ENCODE measurements at regions not wholly inside any gene's neighbourhood (a gene's known extent, or its start where the extent isn't known, plus 50 kb on each side); places are given as distances from the start of the nearest gene placed in this dataset.
"Not testable (repeated sequence)": the region's sequence is repeated elsewhere in the genome, so short reads cannot be mapped to it uniquely, and the experiment has no call there.

- H3K4me3 ChIP-seq: no peak overlapping the region
- TF ChIP-seq POLR2AphosphoS5 (IDR thresholded peaks at IDR 0.05; ENCODE audit: borderline replicate concordance, low read depth, low read length): no peak
- no peak for TF ChIP-seq EZH2 (IDR thresholded peaks at IDR 0.05)
- no peak for TF ChIP-seq FOXP2 (optimal IDR thresholded peaks at IDR 0.05; ENCODE audit: control extremely low read depth, extremely low read length, insufficient read depth)
- H3K27ac ChIP-seq: no peak overlapping the region
- DNase-seq (ENCODE audit: low read depth, low spot score): no peak
- H3K36me3 ChIP-seq (ENCODE audit: insufficient read depth, low read length): no peaks in the 10 kb centered on the region
- H3K9ac ChIP-seq (ENCODE audit: insufficient read length): no peak overlapping the region
- H3K9me3 ChIP-seq (ENCODE audit: low read depth, low read length): no peaks in the 10 kb centered on the region
Measured at GRCh38 chr2:184993746-184994145, 395.4 kb downstream of the ZNF804A start.

- Histone ChIP-seq H3K27ac (no peak overlapping the region), H3K9ac (ENCODE audit: insufficient read length) (no peak overlapping the region), H3K9me3 (ENCODE audit: low read depth, low read length) (no peaks in the 10 kb centered on the region), H3K36me3 (ENCODE audit: insufficient read depth, low read length) (no peaks in the 10 kb centered on the region), H3K4me3 (no peak overlapping the region)
- no peak for DNase-seq (ENCODE audit: low read depth, low spot score)
- TF ChIP-seq EZH2 (IDR thresholded peaks at IDR 0.05): no peak
- TF ChIP-seq FOXP2 (optimal IDR thresholded peaks at IDR 0.05; ENCODE audit: control extremely low read depth, extremely low read length, insufficient read depth): no peak
- TF ChIP-seq POLR2AphosphoS5 (IDR thresholded peaks at IDR 0.05; ENCODE audit: borderline replicate concordance, low read depth, low read length): no peak
Measured at GRCh38 chr2:185006481-185006880, 408.2 kb downstream of the ZNF804A start.

- Histone ChIP-seq H3K4me3 (no peak overlapping the region), H3K9me3 (ENCODE audit: low read depth, low read length) (no peaks in the 10 kb centered on the region; the same call in 1 of the 2 replicates), H3K36me3 (ENCODE audit: insufficient read depth, low read length) (no peaks in the 10 kb centered on the region), H3K9ac (ENCODE audit: insufficient read length) (no peak overlapping the region), H3K27ac (no peak overlapping the region)
- TF ChIP-seq FOXP2 (optimal IDR thresholded peaks at IDR 0.05; ENCODE audit: control extremely low read depth, extremely low read length, insufficient read depth) (no peak), POLR2AphosphoS5 (IDR thresholded peaks at IDR 0.05; ENCODE audit: borderline replicate concordance, low read depth, low read length) (no peak), EZH2 (IDR thresholded peaks at IDR 0.05) (no peak)
- DNase-seq (ENCODE audit: low read depth, low spot score): no peak
Measured at GRCh38 chr2:185012643-185013042, 414.3 kb downstream of the ZNF804A start.

- H3K4me3 ChIP-seq: no peak overlapping the region
- H3K9ac ChIP-seq (ENCODE audit: insufficient read length): no peak overlapping the region
- no peaks in the 10 kb centered on the region; the same call in 1 of the 2 replicates for H3K9me3 ChIP-seq (ENCODE audit: low read depth, low read length)
- H3K36me3 ChIP-seq (ENCODE audit: insufficient read depth, low read length): no peaks in the 10 kb centered on the region
- DNase-seq (ENCODE audit: low read depth, low spot score): no peak
- TF ChIP-seq EZH2 (IDR thresholded peaks at IDR 0.05): no peak
- no peak for TF ChIP-seq POLR2AphosphoS5 (IDR thresholded peaks at IDR 0.05; ENCODE audit: borderline replicate concordance, low read depth, low read length)
- TF ChIP-seq FOXP2 (optimal IDR thresholded peaks at IDR 0.05; ENCODE audit: control extremely low read depth, extremely low read length, insufficient read depth): no peak
- no peak overlapping the region for H3K27ac ChIP-seq
Measured at GRCh38 chr2:185014076-185014475, 415.7 kb downstream of the ZNF804A start.

- DNase-seq (ENCODE audit: low read depth, low spot score); H3K9me3 ChIP-seq (ENCODE audit: low read depth, low read length); H3K4me3 ChIP-seq; H3K36me3 ChIP-seq (ENCODE audit: insufficient read depth, low read length); H3K9ac ChIP-seq (ENCODE audit: insufficient read length); H3K27ac ChIP-seq: not testable (repeated sequence)
Measured at GRCh38 chr2:185025891-185026290, 427.6 kb downstream of the ZNF804A start.

- H3K4me3 ChIP-seq: no peak overlapping the region
Measured at GRCh38 chr2:185035906-185036305, 437.6 kb downstream of the ZNF804A start.

GRCh38 chr2:185044323-185044874, 446.1 kb downstream of the ZNF804A start:
- TF ChIP-seq POLR2AphosphoS5 (IDR thresholded peaks at IDR 0.05; ENCODE audit: borderline replicate concordance, low read depth, low read length) (no peak), EZH2 (IDR thresholded peaks at IDR 0.05) (no peak), FOXP2 (optimal IDR thresholded peaks at IDR 0.05; ENCODE audit: control extremely low read depth, extremely low read length, insufficient read depth) (no peak)
- no peak overlapping the region for H3K4me3 ChIP-seq
- no peaks in the 10 kb centered on the region for H3K9me3 ChIP-seq (ENCODE audit: low read depth, low read length)
- no peak overlapping the region for H3K27ac ChIP-seq
- H3K36me3 ChIP-seq (ENCODE audit: insufficient read depth, low read length): no peaks in the 10 kb centered on the region
- H3K9ac ChIP-seq (ENCODE audit: insufficient read length): no peak overlapping the region
- DNase-seq (ENCODE audit: low read depth, low spot score): no peak

More at GRCh38 chr2:185035906-185036305, 437.6 kb downstream of the ZNF804A start:
- no peak for DNase-seq (ENCODE audit: low read depth, low spot score)
- Histone ChIP-seq H3K36me3 (ENCODE audit: insufficient read depth, low read length) (no peaks in the 10 kb centered on the region), H3K9me3 (ENCODE audit: low read depth, low read length) (no peaks in the 10 kb centered on the region), H3K9ac (ENCODE audit: insufficient read length) (no peak overlapping the region), H3K27ac (no peak overlapping the region)
- TF ChIP-seq EZH2 (IDR thresholded peaks at IDR 0.05) (no peak), FOXP2 (optimal IDR thresholded peaks at IDR 0.05; ENCODE audit: control extremely low read depth, extremely low read length, insufficient read depth) (no peak), POLR2AphosphoS5 (IDR thresholded peaks at IDR 0.05; ENCODE audit: borderline replicate concordance, low read depth, low read length) (no peak)

GRCh38 chr2:185050804-185051203, 452.5 kb downstream of the ZNF804A start:
- Histone ChIP-seq H3K9ac (ENCODE audit: insufficient read length) (no peak overlapping the region), H3K4me3 (no peak overlapping the region), H3K27ac (no peak overlapping the region), H3K36me3 (ENCODE audit: insufficient read depth, low read length) (no peaks in the 10 kb centered on the region), H3K9me3 (ENCODE audit: low read depth, low read length) (no peaks in the 10 kb centered on the region)
- no peak for DNase-seq (ENCODE audit: low read depth, low spot score)
- TF ChIP-seq POLR2AphosphoS5 (IDR thresholded peaks at IDR 0.05; ENCODE audit: borderline replicate concordance, low read depth, low read length) (no peak), FOXP2 (optimal IDR thresholded peaks at IDR 0.05; ENCODE audit: control extremely low read depth, extremely low read length, insufficient read depth) (no peak), EZH2 (IDR thresholded peaks at IDR 0.05) (no peak)

- Histone ChIP-seq H3K9ac (ENCODE audit: insufficient read length) (no peak overlapping the region), H3K9me3 (ENCODE audit: low read depth, low read length) (no peaks in the 10 kb centered on the region), H3K36me3 (ENCODE audit: insufficient read depth, low read length) (no peaks in the 10 kb centered on the region), H3K27ac (no peak overlapping the region), H3K4me3 (no peak overlapping the region)
- DNase-seq (ENCODE audit: low read depth, low spot score): no peak
- TF ChIP-seq EZH2 (IDR thresholded peaks at IDR 0.05) (no peak), FOXP2 (optimal IDR thresholded peaks at IDR 0.05; ENCODE audit: control extremely low read depth, extremely low read length, insufficient read depth) (no peak), POLR2AphosphoS5 (IDR thresholded peaks at IDR 0.05; ENCODE audit: borderline replicate concordance, low read depth, low read length) (no peak)
Measured at GRCh38 chr2:185063761-185064160, 465.4 kb downstream of the ZNF804A start.

All from SK-N-MC (cell line).